T-helper 17 cell (primary cell): ENCODE measurements at regions not wholly inside any gene's neighbourhood (a gene's known extent, or its start where the extent isn't known, plus 50 kb on each side); places are given as distances from the start of the nearest gene placed in this dataset.

ENCODE experiments used
- ATAC-seq: fragments of 150-1000 bp; cut with Tn5 transposase; 2 replicates; pipeline ENCODE4 v1.10.0; 2021; ENCODE audit warnings: mild to moderate bottlenecking, moderate library complexity
- DNase-seq, 3 donors: peaks; one replicate each; pipeline versions ENCODE4 v3.0.0 to v3.0.0-alpha.2; 2020 to 2021
- H3K9me3 ChIP-seq: one replicate; pipeline ENCODE4 v1.7.0; 2013; ENCODE audit warnings: low read length, mild to moderate bottlenecking; ENCODE audit not compliant: control insufficient read depth, poor library complexity, severe bottlenecking
- H3K27ac Mint-ChIP-seq: one replicate; pipeline ENCODE4 v1.8.0; 2022; ENCODE audit warnings: mild to moderate bottlenecking, moderate library complexity, mixed read lengths
- H3K27me3 Mint-ChIP-seq: one replicate; pipeline ENCODE4 v1.8.0; 2022; ENCODE audit warnings: mixed read lengths
- H3K36me3 Mint-ChIP-seq: one replicate; pipeline ENCODE4 v1.8.0; 2022; ENCODE audit warnings: low read depth, mixed read lengths
- H3K4me1 Mint-ChIP-seq: one replicate; pipeline ENCODE4 v1.8.0; 2022; ENCODE audit warnings: mild to moderate bottlenecking, mixed read lengths
- H3K4me3 Mint-ChIP-seq: one replicate; pipeline ENCODE4 v1.8.0; 2022; ENCODE audit warnings: mild to moderate bottlenecking, moderate library complexity, mixed read lengths

- DNase-seq (no peak), ATAC-seq (no peak)
- Mint-ChIP-seq H3K36me3 (no peaks in the 10 kb centered on the region), H3K4me1 (peaks cover 8% of the 10 kb centered on the region), H3K4me3 (no peak overlapping the region), H3K27me3 (no peaks in the 10 kb centered on the region), H3K27ac (no peak overlapping the region)
- H3K9me3 ChIP-seq = no peaks in the 10 kb centered on the region
Observed at GRCh38 chr1:229047840-229048620, 222.9 kb upstream of the RAB4A start.

GRCh38 chr1:229048896-229049295 is 222.0 kb upstream of the RAB4A start:
- Mint-ChIP-seq H3K36me3 (no peaks in the 10 kb centered on the region), H3K27me3 (no peaks in the 10 kb centered on the region), H3K4me1 (peaks cover 8% of the 10 kb centered on the region), H3K4me3 (no peak overlapping the region), H3K27ac (no peak overlapping the region)
- no peak for DNase-seq
- ATAC-seq = no peak
- H3K9me3 ChIP-seq = no peaks in the 10 kb centered on the region

GRCh38 chr1:229056046-229056445 is 214.9 kb upstream of the RAB4A start:
- ATAC-seq (no peak), DNase-seq (no peak)
- no peaks in the 10 kb centered on the region for H3K9me3 ChIP-seq
- Mint-ChIP-seq H3K27me3 (no peaks in the 10 kb centered on the region), H3K4me1 (peaks cover 42% of the 10 kb centered on the region), H3K4me3 (no peak overlapping the region), H3K36me3 (peaks cover 4% of the 10 kb centered on the region), H3K27ac (no peak overlapping the region)

- H3K27me3 Mint-ChIP-seq = no peaks in the 10 kb centered on the region
- peak overlapping the region; percentile 78 for H3K4me3 Mint-ChIP-seq
- peaks cover 52% of the 10 kb centered on the region for H3K4me1 Mint-ChIP-seq
- H3K27ac Mint-ChIP-seq = peak overlapping the region; percentile 68
- H3K9me3 ChIP-seq = no peaks in the 10 kb centered on the region
- ATAC-seq (peak; percentile 87), DNase-seq (peak in 1 of 3 donors; percentile 19)
- peaks cover 5% of the 10 kb centered on the region for H3K36me3 Mint-ChIP-seq
Observed at GRCh38 chr1:229058111-229058561, 212.8 kb upstream of the RAB4A start.

- Mint-ChIP-seq H3K36me3 (peaks cover 5% of the 10 kb centered on the region), H3K4me1 (peaks cover 53% of the 10 kb centered on the region), H3K4me3 (peak overlapping the region; percentile 78), H3K27me3 (no peaks in the 10 kb centered on the region), H3K27ac (peak overlapping the region; percentile 68)
- DNase-seq (no peak), ATAC-seq (peak; percentile 20)
- no peaks in the 10 kb centered on the region for H3K9me3 ChIP-seq
Observed at GRCh38 chr1:229058729-229059128, 212.2 kb upstream of the RAB4A start.

- DNase-seq = no peak
- no peaks in the 10 kb centered on the region for H3K9me3 ChIP-seq
- no peak for ATAC-seq
- peaks cover 51% of the 10 kb centered on the region for H3K4me1 Mint-ChIP-seq
- peak overlapping the region; percentile 67 for H3K4me3 Mint-ChIP-seq
- peak overlapping the region; percentile 87 for H3K27ac Mint-ChIP-seq
- H3K36me3 Mint-ChIP-seq = peaks cover 5% of the 10 kb centered on the region
- H3K27me3 Mint-ChIP-seq = no peaks in the 10 kb centered on the region
Observed at GRCh38 chr1:229059671-229060539, 211.0 kb upstream of the RAB4A start.

GRCh38 chr1:229062135-229062534 is 208.8 kb upstream of the RAB4A start:
- H3K27ac Mint-ChIP-seq = no peak overlapping the region
- H3K27me3 Mint-ChIP-seq = no peaks in the 10 kb centered on the region
- no peak for DNase-seq
- no peaks in the 10 kb centered on the region for H3K9me3 ChIP-seq
- peaks cover 47% of the 10 kb centered on the region for H3K4me1 Mint-ChIP-seq
- no peak for ATAC-seq
- H3K36me3 Mint-ChIP-seq = peaks cover 5% of the 10 kb centered on the region
- no peak overlapping the region for H3K4me3 Mint-ChIP-seq

GRCh38 chr1:229063154-229063773 is 207.6 kb upstream of the RAB4A start:
- ATAC-seq (no peak), DNase-seq (no peak)
- Mint-ChIP-seq H3K27ac (no peak overlapping the region), H3K4me3 (no peak overlapping the region), H3K4me1 (peaks cover 48% of the 10 kb centered on the region), H3K27me3 (no peaks in the 10 kb centered on the region), H3K36me3 (peaks cover 5% of the 10 kb centered on the region)
- no peaks in the 10 kb centered on the region for H3K9me3 ChIP-seq

GRCh38 chr1:229064320-229065168 is 206.4 kb upstream of the RAB4A start:
- peaks cover 5% of the 10 kb centered on the region for H3K36me3 Mint-ChIP-seq
- ATAC-seq (no peak), DNase-seq (no peak)
- H3K27ac Mint-ChIP-seq = no peak overlapping the region
- peaks cover 50% of the 10 kb centered on the region for H3K4me1 Mint-ChIP-seq
- no peak overlapping the region for H3K4me3 Mint-ChIP-seq
- no peaks in the 10 kb centered on the region for H3K27me3 Mint-ChIP-seq
- H3K9me3 ChIP-seq = no peaks in the 10 kb centered on the region

- Mint-ChIP-seq H3K4me1 (peaks cover 41% of the 10 kb centered on the region), H3K27me3 (no peaks in the 10 kb centered on the region), H3K36me3 (peaks cover 2% of the 10 kb centered on the region), H3K27ac (no peak overlapping the region), H3K4me3 (no peak overlapping the region)
- no peaks in the 10 kb centered on the region for H3K9me3 ChIP-seq
- DNase-seq = no peak
- ATAC-seq = no peak
Observed at GRCh38 chr1:229065613-229066012, 205.3 kb upstream of the RAB4A start.

GRCh38 chr1:229066591-229066990 is 204.3 kb upstream of the RAB4A start:
- Mint-ChIP-seq H3K27me3 (no peaks in the 10 kb centered on the region), H3K4me1 (peaks cover 37% of the 10 kb centered on the region), H3K36me3 (no peaks in the 10 kb centered on the region), H3K4me3 (no peak overlapping the region), H3K27ac (peak overlapping the region; percentile 83)
- ATAC-seq = no peak
- no peaks in the 10 kb centered on the region for H3K9me3 ChIP-seq
- no peak for DNase-seq

- no peak for DNase-seq
- H3K9me3 ChIP-seq = no peaks in the 10 kb centered on the region
- ATAC-seq = no peak
- Mint-ChIP-seq H3K27ac (peak overlapping the region; percentile 83), H3K27me3 (no peaks in the 10 kb centered on the region), H3K4me1 (peaks cover 33% of the 10 kb centered on the region), H3K4me3 (peak overlapping the region; percentile 80), H3K36me3 (no peaks in the 10 kb centered on the region)
Observed at GRCh38 chr1:229067546-229067945, 203.4 kb upstream of the RAB4A start.
